OCI-LY1 (cell line): ENCODE measurements at regions not wholly inside any gene's neighbourhood (a gene's known extent, or its start where the extent isn't known, plus 50 kb on each side); places are given as distances from the start of the nearest gene placed in this dataset.
"Not testable (repeated sequence)": the region's sequence is repeated elsewhere in the genome, so short reads cannot be mapped to it uniquely, and the experiment has no call there.

Source experiments
- H2AFZ ChIP-seq: fragments of 200-600 bp; sonication (generic), shearing (Covaris generic); 2 replicates; pipeline ENCODE4 v1.6.0; 2014; ENCODE audit warnings: antibody characterized with exemption, mild to moderate bottlenecking, low read length
- H3F3A ChIP-seq: fragments of 200-600 bp; sonication (generic), shearing (Covaris generic); 2 replicates; pipeline ENCODE4 v1.6.0; 2014; ENCODE audit warnings: mild to moderate bottlenecking, antibody characterized with exemption, low read length, moderate library complexity; ENCODE audit not compliant: insufficient read depth
- H3K27ac ChIP-seq: fragments of 200-600 bp; sonication (generic); 2 replicates; pipeline ENCODE4 v1.5.1; 2014; ENCODE audit warnings: low read length, mixed run types, mild to moderate bottlenecking, low read depth; ENCODE audit not compliant: poor library complexity, severe bottlenecking
- H3K27me3 ChIP-seq: fragments of 200-600 bp; sonication (generic); 2 replicates; pipeline ENCODE4 v1.6.0; 2014; ENCODE audit warnings: antibody characterized with exemption, mild to moderate bottlenecking, low read length, moderate library complexity; ENCODE audit not compliant: insufficient read depth
- H3K36me3 ChIP-seq: fragments of 200-600 bp; sonication (generic); 2 replicates; pipeline ENCODE4 v1.6.1; 2014; ENCODE audit warnings: mild to moderate bottlenecking, antibody characterized with exemption, low read length, moderate library complexity, mixed read lengths; ENCODE audit not compliant: insufficient read depth
- H3K4me1 ChIP-seq: fragments of 200-600 bp; sonication (generic); 2 replicates; pipeline ENCODE4 v1.5.1; 2014; ENCODE audit warnings: mild to moderate bottlenecking, low read length, moderate library complexity; ENCODE audit not compliant: insufficient read depth, severe bottlenecking
- H3K4me2 ChIP-seq: fragments of 200-600 bp; sonication (generic), shearing (Covaris generic); 2 replicates; pipeline ENCODE4 v1.6.1; 2014; ENCODE audit warnings: low read length
- H3K4me3 ChIP-seq: fragments of 200-600 bp; sonication (generic); 2 replicates; pipeline ENCODE4 v1.5.1; 2014; ENCODE audit warnings: low read length, low read depth, mild to moderate bottlenecking, mixed read lengths; ENCODE audit not compliant: poor library complexity, severe bottlenecking
- H3K79me2 ChIP-seq: fragments of 200-600 bp; shearing (Covaris generic); 2 replicates; pipeline ENCODE4 v1.6.1; 2016; ENCODE audit warnings: mixed run types, low read length, mixed read lengths; ENCODE audit not compliant: insufficient read depth
- H3K9ac ChIP-seq: fragments of 200-600 bp; sonication (generic), shearing (Covaris generic); 2 replicates; pipeline ENCODE4 v1.6.1; 2014; ENCODE audit warnings: mild to moderate bottlenecking, low read length, mixed read lengths
- H3K9me2 ChIP-seq: fragments of 200-600 bp; sonication (generic), shearing (Covaris generic); 2 replicates; pipeline ENCODE4 v1.6.1; 2014; ENCODE audit warnings: low read depth, mild to moderate bottlenecking, low read length, mixed read lengths
- H3K9me3 ChIP-seq: fragments of 200-600 bp; shearing (Covaris generic); 2 replicates; pipeline ENCODE4 v1.6.1; 2014; ENCODE audit warnings: low read length, mixed read lengths
- H4K20me1 ChIP-seq: fragments of 200-600 bp; sonication (generic), shearing (Covaris generic); 2 replicates; pipeline ENCODE4 v1.6.0; 2016; ENCODE audit warnings: mild to moderate bottlenecking, low read length; ENCODE audit not compliant: insufficient read depth
- EZH2 ChIP-seq: fragments of 200-600 bp; sonication (generic), shearing (Covaris generic); IDR thresholded peaks from 2 replicates; pipeline ENCODE4 v1.8.0; 2017; ENCODE audit warnings: borderline replicate concordance, mixed run types, mild to moderate bottlenecking, antibody characterized with exemption, low read length, moderate library complexity, mixed read lengths
- TF ChIP-seq, protein P1 (sequence below): fragments of 200-600 bp; sonication (generic), shearing (Covaris generic); IDR thresholded peaks from 2 replicates; pipeline ENCODE4 v1.5.1; 2017; ENCODE audit warnings: mild to moderate bottlenecking, antibody characterized with exemption, low read length, moderate library complexity, mixed read lengths

DNA sequence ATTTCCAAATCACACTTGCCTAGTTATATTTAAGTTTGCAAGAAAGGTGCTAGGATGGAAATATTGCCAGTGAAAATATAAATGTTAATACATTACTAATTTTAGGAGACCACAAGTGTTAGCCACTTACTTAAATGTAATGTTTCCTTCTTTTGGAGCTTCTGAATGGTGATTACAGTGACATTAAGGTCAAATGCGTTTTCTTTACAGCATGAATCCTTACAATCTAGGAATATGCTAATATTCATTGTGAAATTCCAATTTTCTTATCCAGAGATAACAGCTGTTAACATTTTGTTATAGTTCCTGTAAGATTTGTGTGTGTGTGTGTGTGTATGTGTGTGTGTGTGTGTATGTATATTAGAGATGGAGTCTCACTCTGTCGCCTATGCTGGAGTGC is 70.2 kb upstream of the NUDT6 start:
- Histone ChIP-seq H3K4me2 (no peak overlapping the region), H3K9me2 (no peaks in the 10 kb centered on the region), H3K27ac (no peak overlapping the region), H3K9me3 (peaks cover 12% of the 10 kb centered on the region; the same call in 1 of the 2 replicates), H3K79me2 (no peaks in the 10 kb centered on the region), H3F3A (no peaks in the 10 kb centered on the region), H3K27me3 (no peaks in the 10 kb centered on the region), H3K4me3 (no peak overlapping the region), H4K20me1 (no peaks in the 10 kb centered on the region), H3K36me3 (peaks cover 15% of the 10 kb centered on the region; the same call in 1 of the 2 replicates), H2AFZ (no peak overlapping the region), H3K9ac (no peak overlapping the region), H3K4me1 (no peaks in the 10 kb centered on the region)
- TF ChIP-seq, protein P1, sequence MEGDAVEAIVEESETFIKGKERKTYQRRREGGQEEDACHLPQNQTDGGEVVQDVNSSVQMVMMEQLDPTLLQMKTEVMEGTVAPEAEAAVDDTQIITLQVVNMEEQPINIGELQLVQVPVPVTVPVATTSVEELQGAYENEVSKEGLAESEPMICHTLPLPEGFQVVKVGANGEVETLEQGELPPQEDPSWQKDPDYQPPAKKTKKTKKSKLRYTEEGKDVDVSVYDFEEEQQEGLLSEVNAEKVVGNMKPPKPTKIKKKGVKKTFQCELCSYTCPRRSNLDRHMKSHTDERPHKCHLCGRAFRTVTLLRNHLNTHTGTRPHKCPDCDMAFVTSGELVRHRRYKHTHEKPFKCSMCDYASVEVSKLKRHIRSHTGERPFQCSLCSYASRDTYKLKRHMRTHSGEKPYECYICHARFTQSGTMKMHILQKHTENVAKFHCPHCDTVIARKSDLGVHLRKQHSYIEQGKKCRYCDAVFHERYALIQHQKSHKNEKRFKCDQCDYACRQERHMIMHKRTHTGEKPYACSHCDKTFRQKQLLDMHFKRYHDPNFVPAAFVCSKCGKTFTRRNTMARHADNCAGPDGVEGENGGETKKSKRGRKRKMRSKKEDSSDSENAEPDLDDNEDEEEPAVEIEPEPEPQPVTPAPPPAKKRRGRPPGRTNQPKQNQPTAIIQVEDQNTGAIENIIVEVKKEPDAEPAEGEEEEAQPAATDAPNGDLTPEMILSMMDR: no peak
- no peak for TF ChIP-seq EZH2

- no peak overlapping the region for H2AFZ ChIP-seq
- H4K20me1 ChIP-seq: no peaks in the 10 kb centered on the region
- H3K9me3 ChIP-seq: no peaks in the 10 kb centered on the region
Observed at GRCh38 chr4:122996350-122996749, 74.0 kb upstream of the NUDT6 start.

GRCh38 chr4:122997463-122998101 is 75.2 kb upstream of the NUDT6 start:
- Histone ChIP-seq H3K4me1 (no peaks in the 10 kb centered on the region), H3K9me2 (no peaks in the 10 kb centered on the region), H4K20me1 (no peaks in the 10 kb centered on the region), H3K27me3 (no peaks in the 10 kb centered on the region), H3K4me2 (no peak overlapping the region), H3K4me3 (no peak overlapping the region), H3K79me2 (no peaks in the 10 kb centered on the region), H3K36me3 (no peaks in the 10 kb centered on the region), H3K27ac (no peak overlapping the region), H2AFZ (no peak overlapping the region), H3F3A (no peaks in the 10 kb centered on the region), H3K9me3 (no peaks in the 10 kb centered on the region), H3K9ac (no peak overlapping the region)
- TF ChIP-seq EZH2: no peak
- TF ChIP-seq, protein P1: no peak

More at GRCh38 chr4:122996350-122996749, 74.0 kb upstream of the NUDT6 start:
- Histone ChIP-seq H3K4me2 (no peak overlapping the region), H3K9ac (no peak overlapping the region), H3K79me2 (no peaks in the 10 kb centered on the region), H3K4me1 (no peaks in the 10 kb centered on the region), H3K9me2 (no peaks in the 10 kb centered on the region), H3K27me3 (no peaks in the 10 kb centered on the region), H3K4me3 (no peak overlapping the region), H3K36me3 (0 out of 2 replicates have a peak, but pooled peaks cover 4% of the 10 kb centered on the region), H3K27ac (no peak overlapping the region), H3F3A (no peaks in the 10 kb centered on the region)
- TF ChIP-seq EZH2: no peak
- TF ChIP-seq, protein P1: no peak

DNA sequence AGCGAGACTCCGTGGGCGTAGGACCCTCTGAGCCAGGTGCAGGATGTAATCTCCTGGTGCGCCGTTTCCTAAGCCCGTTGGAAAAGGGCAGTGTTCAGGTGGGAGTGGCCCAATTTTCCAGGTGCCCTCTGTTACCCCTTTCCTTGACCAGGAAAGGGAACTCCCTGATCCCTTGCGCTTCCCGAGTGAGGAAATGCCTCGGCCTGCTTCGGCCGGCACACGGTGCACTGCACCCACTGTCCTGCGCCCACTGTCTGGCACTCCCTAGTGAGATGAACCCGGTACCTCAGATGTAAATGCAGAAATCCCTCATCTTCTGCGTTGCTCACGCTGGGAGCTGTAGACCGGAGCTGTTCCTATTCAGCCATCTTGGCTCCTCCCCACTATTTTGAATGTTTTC is 81.7 kb upstream of the NUDT6 start:
- H3K27me3 ChIP-seq, H4K20me1 ChIP-seq, H2AFZ ChIP-seq, H3K36me3 ChIP-seq, H3K4me1 ChIP-seq, H3K79me2 ChIP-seq, H3F3A ChIP-seq, H3K27ac ChIP-seq, H3K9me3 ChIP-seq, H3K9me2 ChIP-seq, H3K4me2 ChIP-seq, H3K4me3 ChIP-seq, H3K9ac ChIP-seq: not testable (repeated sequence)

DNA sequence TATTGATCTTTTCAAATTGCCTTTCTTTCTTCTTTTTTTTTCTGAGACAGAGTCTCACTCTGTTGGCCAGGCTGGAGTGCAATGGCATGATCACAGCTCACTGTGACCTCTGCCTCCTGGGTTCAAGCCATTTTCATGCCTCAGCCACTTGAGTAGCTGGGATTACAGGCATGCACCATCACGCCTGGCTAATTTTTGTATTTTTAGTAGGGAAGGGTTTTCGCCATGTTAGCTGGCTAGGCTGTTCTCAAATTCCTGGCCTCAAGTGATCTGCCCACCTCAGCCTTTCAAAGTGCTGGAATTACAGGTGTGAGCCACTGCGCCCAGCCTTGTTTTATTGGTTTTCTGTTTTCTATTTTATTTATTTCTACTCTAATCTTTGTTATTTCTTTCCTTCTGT is 82.7 kb upstream of the NUDT6 start:
- not testable (repeated sequence) for H2AFZ ChIP-seq, H4K20me1 ChIP-seq, H3K9me3 ChIP-seq, H3K4me3 ChIP-seq, H3K36me3 ChIP-seq, H3K9me2 ChIP-seq, H3K27ac ChIP-seq, H3F3A ChIP-seq, H3K79me2 ChIP-seq, H3K27me3 ChIP-seq, H3K4me1 ChIP-seq, H3K9ac ChIP-seq, H3K4me2 ChIP-seq
